PC-3 (cell line): ENCODE measurements at regions not wholly inside any gene's neighbourhood (a gene's known extent, or its start where the extent isn't known, plus 50 kb on each side); places are given as distances from the start of the nearest gene placed in this dataset.
"Not testable (repeated sequence)": the region's sequence is repeated elsewhere in the genome, so short reads cannot be mapped to it uniquely, and the experiment has no call there.

Source experiments
- ATAC-seq: fragments of 200-7000 bp; cut with Tn5 transposase; 2 replicates; pipeline ENCODE4 v1.9.1; 2020; ENCODE audit warnings: mild to moderate bottlenecking, moderate library complexity
- BruUV-seq: library from RNA; stranded (reverse); fragments of 400-500 nt; replicated peaks from 2 replicates; lab custom pipeline; 2021; lab: Mats Ljungman, UMichigan
- CTCF ChIA-PET: fragments of 300-600 bp; sonication (Branson Sonifier 250); formaldehyde crosslinking; loops from one replicate; lab custom pipeline; 2022; ENCODE audit warnings: antibody characterized with exemption; lab: Charles Lee
- POLR2A ChIA-PET: fragments of 300-600 bp; sonication (Branson Sonifier 250); formaldehyde crosslinking; loops from one replicate; lab custom pipeline; 2022; ENCODE audit warnings: antibody characterized with exemption; ENCODE audit not compliant: unreplicated experiment; lab: Charles Lee
- DNase-seq: peaks from one replicate; pipeline ENCODE4 v3.0.0-alpha.2; 2015
- H2AFZ ChIP-seq: fragments of 300-600 bp; sonication (generic); 2 replicates; pipeline ENCODE4 v1.6.0; 2016; ENCODE audit warnings: antibody characterized with exemption, low read length
- H3F3A ChIP-seq: fragments of 300-600 bp; sonication (generic); one replicate; pipeline ENCODE4 v1.6.0; 2017; ENCODE audit warnings: antibody characterized with exemption, low read length, control low read depth, mild to moderate bottlenecking; ENCODE audit not compliant: unreplicated experiment
- H3K27ac ChIP-seq: fragments of 300-600 bp; sonication (generic); 2 replicates; pipeline ENCODE4 v1.5.1; 2016; ENCODE audit warnings: mild to moderate bottlenecking, low read length
- H3K27me3 ChIP-seq: fragments of 300-600 bp; sonication (generic); 2 replicates; pipeline ENCODE4 v1.6.1; 2016; ENCODE audit warnings: low read length, mixed read lengths
- H3K36me3 ChIP-seq: fragments of 300-600 bp; sonication (generic); 2 replicates; pipeline ENCODE4 v1.6.1; 2016; ENCODE audit warnings: low read depth, mixed run types, low read length, mixed read lengths
- H3K4me1 ChIP-seq: fragments of 300-600 bp; sonication (generic); 2 replicates; pipeline ENCODE4 v1.5.1; 2016; ENCODE audit warnings: low read length; ENCODE audit not compliant: insufficient read depth
- H3K4me2 ChIP-seq: fragments of 300-600 bp; sonication (generic); 2 replicates; pipeline ENCODE4 v1.6.0; 2016; ENCODE audit warnings: low read length
- H3K4me3 ChIP-seq: fragments of 300-600 bp; sonication (generic); 2 replicates; pipeline ENCODE4 v1.5.1; 2016; ENCODE audit warnings: mild to moderate bottlenecking, low read length, mixed read lengths
- H3K79me2 ChIP-seq: fragments of 300-600 bp; sonication (generic); 2 replicates; pipeline ENCODE4 v1.6.1; 2017; ENCODE audit warnings: low read length, mixed read lengths
- H3K9ac ChIP-seq: fragments of 300-600 bp; sonication (generic); 2 replicates; pipeline ENCODE4 v1.6.0; 2016; ENCODE audit warnings: mild to moderate bottlenecking, low read length
- H3K9me2 ChIP-seq: fragments of 300-600 bp; sonication (generic); replicated peaks from 2 replicates; pipeline ENCODE4 v1.6.1; 2016; ENCODE audit warnings: mixed run types, low read length, mixed read lengths
- H3K9me3 ChIP-seq: fragments of 300-600 bp; sonication (generic); 2 replicates; pipeline ENCODE4 v1.6.1; 2016; ENCODE audit warnings: low read length, mixed read lengths
- H4K20me1 ChIP-seq: fragments of 300-600 bp; sonication (generic); 2 replicates; pipeline ENCODE4 v1.6.1; 2016; ENCODE audit warnings: low read length, mixed read lengths
- CTCF ChIP-seq: fragments of 300-600 bp; sonication (generic); conservative IDR thresholded peaks from 2 replicates; pipeline ENCODE4 v1.5.1; 2017; ENCODE audit warnings: antibody characterized with exemption, low read depth, mild to moderate bottlenecking, low read length
- EZH2 ChIP-seq: fragments of 300-600 bp; sonication (generic); IDR thresholded peaks from one replicate; pipeline ENCODE4 v1.6.1; 2017; ENCODE audit warnings: antibody characterized with exemption, mild to moderate bottlenecking, low read length; ENCODE audit not compliant: unreplicated experiment
- EZH2phosphoT487 ChIP-seq: fragments of 300-600 bp; sonication (generic); IDR thresholded peaks from 2 replicates; pipeline ENCODE4 v1.6.1; 2018; ENCODE audit warnings: mild to moderate bottlenecking, antibody characterized with exemption, low read length, borderline replicate concordance
- intact Hi-C: fragments of 100-400 bp; cut with micrococcal nuclease; formaldehyde crosslinking; loops from 2 replicates; pipeline ENCODE4 v1.9.0; 2023

GRCh38 chr7:6882321-6882721, 56.2 kb upstream of the CCZ1B start:
- H3K27ac ChIP-seq, intact Hi-C loops, DNase-seq, H3K36me3 ChIP-seq, H3K27me3 ChIP-seq, H3K9ac ChIP-seq, CTCF ChIA-PET, BruUV-seq, ATAC-seq, H3K9me3 ChIP-seq, H4K20me1 ChIP-seq, H3K4me3 ChIP-seq, H3K79me2 ChIP-seq, H3F3A ChIP-seq, POLR2A ChIA-PET, H3K9me2 ChIP-seq, H3K4me2 ChIP-seq, H2AFZ ChIP-seq, H3K4me1 ChIP-seq: not testable (repeated sequence)

- ATAC-seq, H3F3A ChIP-seq, H3K4me3 ChIP-seq, H3K9me2 ChIP-seq, H2AFZ ChIP-seq, H3K9me3 ChIP-seq, H3K27me3 ChIP-seq, BruUV-seq, H3K4me2 ChIP-seq, DNase-seq, POLR2A ChIA-PET, H3K36me3 ChIP-seq, H3K9ac ChIP-seq, H3K79me2 ChIP-seq, intact Hi-C loops, H3K27ac ChIP-seq, H3K4me1 ChIP-seq, H4K20me1 ChIP-seq, CTCF ChIA-PET: not testable (repeated sequence)
Measured at GRCh38 chr7:6883756-6884155, 57.7 kb upstream of the CCZ1B start.

- intact Hi-C loops = no loop called here
- H3K4me1 ChIP-seq = no peaks in the 10 kb centered on the region
- H3K36me3 ChIP-seq = no peaks in the 10 kb centered on the region
Measured at GRCh38 chr7:6886198-6886597, 60.1 kb upstream of the CCZ1B start.

GRCh38 chr7:6888267-6889045, 62.4 kb upstream of the CCZ1B start:
- H4K20me1 ChIP-seq, H3K9ac ChIP-seq, ATAC-seq, CTCF ChIA-PET, H3K27me3 ChIP-seq, H3K4me2 ChIP-seq, H3K9me2 ChIP-seq, H3K9me3 ChIP-seq, H3F3A ChIP-seq, H3K4me3 ChIP-seq, BruUV-seq, H3K36me3 ChIP-seq, H3K4me1 ChIP-seq, intact Hi-C loops, POLR2A ChIA-PET, DNase-seq, H3K79me2 ChIP-seq, H3K27ac ChIP-seq, H2AFZ ChIP-seq: not testable (repeated sequence)

More at GRCh38 chr7:6886198-6886597, 60.1 kb upstream of the CCZ1B start:
- no peaks in the 10 kb centered on the region for H3K9me2 ChIP-seq
- ChIA-PET CTCF (no interaction called here), POLR2A (no interaction called here)
- ATAC-seq (no peak), DNase-seq (no peak)
- H3K4me2 ChIP-seq = no peak overlapping the region
- no peaks in the 10 kb centered on the region for H3K27me3 ChIP-seq
- no peak overlapping the region for H3K4me3 ChIP-seq
- BruUV-seq = no TSS peak
- no peaks in the 10 kb centered on the region for H4K20me1 ChIP-seq
- no peaks in the 10 kb centered on the region for H3F3A ChIP-seq
- H2AFZ ChIP-seq = no peak overlapping the region
- H3K79me2 ChIP-seq = no peaks in the 10 kb centered on the region
- H3K27ac ChIP-seq = no peak overlapping the region
- no peak overlapping the region for H3K9ac ChIP-seq
- H3K9me3 ChIP-seq = no peaks in the 10 kb centered on the region
- no peak for TF ChIP-seq EZH2phosphoT487
- TF ChIP-seq CTCF = no peak
- no peak for TF ChIP-seq EZH2
